T-helper 1 cell treated with Interleukin-12 subunit alpha and Interleukin-12 subunit beta and Interleukin-4 antibody, amounts not matched to agents 30 μg/mL and 1 μg/mL, for 36 hours (primary cell): ENCODE measurements at regions not wholly inside any gene's neighbourhood (a gene's known extent, or its start where the extent isn't known, plus 50 kb on each side); places are given as distances from the start of the nearest gene placed in this dataset.
A peak's percentile ranks its signal among the peaks of the same experiment; 100 is the strongest.

ENCODE experiments used
- H3K27ac Mint-ChIP-seq: one replicate; pipeline ENCODE4 v1.8.0; 2021; ENCODE audit warnings: mild to moderate bottlenecking, mixed read lengths
- H3K27me3 Mint-ChIP-seq: one replicate; pipeline ENCODE4 v1.8.0; 2021; ENCODE audit warnings: low read depth, mixed read lengths
- H3K36me3 Mint-ChIP-seq: one replicate; pipeline ENCODE4 v1.8.0; 2021; ENCODE audit warnings: low read depth, mixed read lengths
- H3K4me1 Mint-ChIP-seq: one replicate; pipeline ENCODE4 v1.8.0; 2021; ENCODE audit warnings: low read depth, mixed read lengths
- H3K4me3 Mint-ChIP-seq: one replicate; pipeline ENCODE4 v1.8.0; 2021; ENCODE audit warnings: mild to moderate bottlenecking, moderate library complexity, mixed read lengths
- H3K9me3 Mint-ChIP-seq: one replicate; pipeline ENCODE4 v1.8.0; 2021; ENCODE audit warnings: mixed read lengths

DNA sequence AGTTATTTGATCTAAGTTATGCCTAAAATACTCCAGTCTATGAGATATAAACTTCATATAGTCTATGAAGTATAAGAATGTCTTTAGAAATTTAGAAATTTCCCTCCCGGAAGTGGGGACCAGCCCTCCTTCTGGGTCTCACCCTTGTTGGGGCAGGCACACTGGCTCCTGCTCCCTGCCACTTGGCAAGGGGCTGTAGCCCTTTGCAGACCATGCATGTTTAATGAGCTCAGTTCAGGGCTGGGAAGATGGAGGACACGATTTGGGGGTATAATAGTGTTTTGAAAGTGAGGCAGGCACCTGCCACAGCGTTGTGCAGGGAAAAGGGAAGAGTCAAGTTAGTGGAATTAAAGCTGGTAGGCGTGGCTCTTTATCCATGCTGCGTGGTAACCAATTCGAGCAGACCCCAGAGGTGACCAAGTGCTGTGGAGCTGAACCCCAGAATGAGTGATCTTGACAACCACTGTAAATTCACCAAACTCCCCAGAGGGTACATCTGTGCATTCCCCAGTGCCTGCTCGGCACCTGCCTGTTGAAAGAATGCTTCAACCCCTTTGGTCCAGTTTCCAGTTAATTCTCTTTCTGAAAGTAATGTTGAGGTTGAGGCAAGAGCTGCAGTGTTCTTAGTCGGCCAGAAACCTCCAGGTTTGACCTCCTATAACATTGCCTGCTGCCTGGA lies 79.6 kb downstream of the DOP1B start:
- Mint-ChIP-seq H3K9me3 (no peaks in the 10 kb centered on the region), H3K27ac (no peak overlapping the region), H3K4me1 (peaks cover 7% of the 10 kb centered on the region), H3K4me3 (no peak overlapping the region), H3K27me3 (no peaks in the 10 kb centered on the region), H3K36me3 (peaks cover 3% of the 10 kb centered on the region)

DNA sequence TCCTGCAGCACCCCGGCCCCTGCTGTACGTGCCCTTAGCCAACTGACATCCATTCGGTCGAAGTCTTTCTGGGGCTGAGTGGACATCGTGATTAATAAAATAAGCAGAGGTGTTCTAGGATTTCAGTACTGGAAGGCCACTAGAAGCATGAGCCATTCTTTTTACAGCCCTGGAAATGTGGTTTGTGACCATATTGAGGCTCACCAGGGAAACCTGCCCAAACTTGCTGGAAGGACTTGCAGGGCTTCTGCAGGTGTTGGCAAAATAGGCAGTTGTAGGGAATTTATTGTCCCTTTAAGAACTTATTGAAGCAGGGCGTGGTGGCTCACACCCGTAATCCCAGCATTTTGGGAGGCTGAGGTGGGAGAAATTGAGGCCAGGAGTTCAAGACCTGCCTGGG lies 80.8 kb downstream of the DOP1B start:
- H3K9me3 Mint-ChIP-seq, result no peaks in the 10 kb centered on the region

GRCh38 chr21:36239585-36239984 lies 80.4 kb upstream of the MORC3 start:
- no peaks in the 10 kb centered on the region for H3K36me3 Mint-ChIP-seq
- peaks cover 2% of the 10 kb centered on the region for H3K4me1 Mint-ChIP-seq

More for the DNA sequence above, 80.8 kb downstream of the DOP1B start:
- H3K27me3 Mint-ChIP-seq, result no peaks in the 10 kb centered on the region
- H3K27ac Mint-ChIP-seq, result no peak overlapping the region
- peaks cover 2% of the 10 kb centered on the region for H3K36me3 Mint-ChIP-seq
- H3K4me3 Mint-ChIP-seq, result no peak overlapping the region
- peaks cover 7% of the 10 kb centered on the region for H3K4me1 Mint-ChIP-seq

DNA sequence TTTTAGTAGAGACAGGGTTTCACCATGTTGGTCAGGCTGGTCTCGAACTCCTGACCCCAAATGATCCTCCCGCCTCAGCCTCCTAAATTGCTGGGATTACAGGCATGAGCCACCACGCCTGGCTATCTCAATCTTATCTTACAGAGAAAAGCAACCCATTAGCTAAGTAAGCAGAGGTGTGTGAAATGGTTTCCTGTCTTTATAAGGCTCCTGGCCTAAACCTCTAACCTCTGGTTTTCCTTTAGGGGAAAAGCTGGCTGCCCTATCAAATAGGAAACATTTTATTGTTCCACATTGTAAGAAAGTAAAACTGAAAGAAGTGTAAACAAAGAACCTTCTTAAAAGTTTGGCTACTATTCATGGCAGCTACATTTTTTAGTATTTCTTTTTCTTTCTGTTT lies 78.3 kb upstream of the MORC3 start:
- Mint-ChIP-seq H3K9me3 (no peaks in the 10 kb centered on the region), H3K4me3 (no peak overlapping the region), H3K27me3 (no peaks in the 10 kb centered on the region), H3K36me3 (no peaks in the 10 kb centered on the region), H3K27ac (no peak overlapping the region), H3K4me1 (peaks cover 2% of the 10 kb centered on the region)

More at GRCh38 chr21:36239585-36239984, 80.4 kb upstream of the MORC3 start:
- no peaks in the 10 kb centered on the region for H3K27me3 Mint-ChIP-seq
- H3K4me3 Mint-ChIP-seq, result no peak overlapping the region
- no peaks in the 10 kb centered on the region for H3K9me3 Mint-ChIP-seq
- no peak overlapping the region for H3K27ac Mint-ChIP-seq

DNA sequence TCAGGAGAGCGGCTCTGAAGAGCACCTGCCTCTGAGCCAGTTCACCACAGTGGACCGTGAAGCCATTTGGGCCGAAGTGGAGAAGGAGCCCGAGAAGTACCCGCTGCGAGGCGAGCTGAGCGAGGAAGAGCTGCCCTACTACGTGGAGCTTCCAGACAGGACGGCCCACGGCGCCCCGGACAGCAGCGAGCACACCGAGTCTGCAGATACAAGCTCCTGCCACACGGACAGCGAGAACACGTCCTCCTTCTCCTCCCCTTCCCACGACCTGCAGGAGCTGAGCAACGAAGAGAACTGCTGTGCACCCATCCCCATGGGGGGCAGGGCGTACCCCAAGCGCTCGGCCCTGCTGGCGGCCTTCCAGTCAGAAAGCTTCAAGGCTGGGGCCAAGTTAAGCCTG lies 74.9 kb upstream of the MORC3 start:
- Mint-ChIP-seq H3K4me3 (no peak overlapping the region), H3K27me3 (no peaks in the 10 kb centered on the region), H3K27ac (no peak overlapping the region), H3K4me1 (peaks cover 6% of the 10 kb centered on the region), H3K36me3 (peaks cover 15% of the 10 kb centered on the region), H3K9me3 (no peaks in the 10 kb centered on the region)

- Mint-ChIP-seq H3K36me3 (peaks cover 18% of the 10 kb centered on the region), H3K27ac (no peak overlapping the region), H3K4me1 (peaks cover 6% of the 10 kb centered on the region), H3K9me3 (no peaks in the 10 kb centered on the region), H3K4me3 (no peak overlapping the region), H3K27me3 (no peaks in the 10 kb centered on the region)
These were observed 74.3 kb upstream of the MORC3 start for GRCh38 chr21:36245649-36246048.

GRCh38 chr21:36246080-36246631 lies 73.8 kb upstream of the MORC3 start:
- Mint-ChIP-seq H3K4me3 (no peak overlapping the region), H3K9me3 (no peaks in the 10 kb centered on the region), H3K4me1 (peaks cover 6% of the 10 kb centered on the region), H3K27ac (no peak overlapping the region), H3K27me3 (no peaks in the 10 kb centered on the region), H3K36me3 (peaks cover 21% of the 10 kb centered on the region)

DNA sequence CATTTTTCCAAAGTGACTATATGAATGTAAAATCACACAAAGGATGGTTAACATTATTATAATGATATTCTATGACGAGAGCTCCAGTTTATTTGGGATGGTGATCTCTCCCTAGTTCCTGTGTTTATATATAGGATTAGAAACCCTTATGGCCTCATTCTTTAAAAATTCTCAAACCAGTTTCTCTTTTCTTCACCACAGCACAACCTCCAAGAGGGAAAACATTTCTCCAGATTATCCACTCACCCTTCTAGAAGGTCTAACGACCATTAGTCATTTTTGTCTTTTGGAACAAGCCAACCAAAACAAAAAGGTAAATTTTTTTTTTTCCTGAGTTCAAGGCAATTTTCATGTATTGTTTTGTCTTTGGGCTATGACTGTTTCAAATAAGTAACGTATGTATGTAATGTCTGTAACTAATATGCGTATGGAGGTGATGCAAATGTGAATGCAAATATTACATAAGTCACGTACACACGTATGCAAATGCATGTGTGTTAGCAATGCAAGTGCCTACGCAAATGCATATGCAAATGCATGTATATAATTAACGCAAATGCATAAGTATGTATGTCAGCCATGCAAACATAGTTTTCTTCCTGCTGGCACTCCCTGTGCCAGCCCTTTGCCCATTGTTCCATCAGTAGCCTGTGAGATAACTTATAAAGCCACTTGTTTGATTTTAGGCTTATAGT lies 72.5 kb upstream of the MORC3 start:
- Mint-ChIP-seq H3K27ac (no peak overlapping the region), H3K27me3 (no peaks in the 10 kb centered on the region), H3K36me3 (peaks cover 21% of the 10 kb centered on the region), H3K4me3 (no peak overlapping the region), H3K4me1 (peaks cover 5% of the 10 kb centered on the region), H3K9me3 (no peaks in the 10 kb centered on the region)

- Mint-ChIP-seq H3K27ac (no peak overlapping the region), H3K9me3 (no peaks in the 10 kb centered on the region), H3K4me1 (peaks cover 15% of the 10 kb centered on the region), H3K36me3 (peaks cover 35% of the 10 kb centered on the region), H3K27me3 (no peaks in the 10 kb centered on the region), H3K4me3 (no peak overlapping the region)
These were observed 70.2 kb upstream of the MORC3 start for GRCh38 chr21:36249576-36250422.

- Mint-ChIP-seq H3K27me3 (no peaks in the 10 kb centered on the region), H3K36me3 (peaks cover 37% of the 10 kb centered on the region), H3K9me3 (no peaks in the 10 kb centered on the region), H3K4me1 (peaks cover 15% of the 10 kb centered on the region), H3K4me3 (no peak overlapping the region), H3K27ac (no peak overlapping the region)
These were observed 69.4 kb upstream of the MORC3 start for GRCh38 chr21:36250423-36251075.

DNA sequence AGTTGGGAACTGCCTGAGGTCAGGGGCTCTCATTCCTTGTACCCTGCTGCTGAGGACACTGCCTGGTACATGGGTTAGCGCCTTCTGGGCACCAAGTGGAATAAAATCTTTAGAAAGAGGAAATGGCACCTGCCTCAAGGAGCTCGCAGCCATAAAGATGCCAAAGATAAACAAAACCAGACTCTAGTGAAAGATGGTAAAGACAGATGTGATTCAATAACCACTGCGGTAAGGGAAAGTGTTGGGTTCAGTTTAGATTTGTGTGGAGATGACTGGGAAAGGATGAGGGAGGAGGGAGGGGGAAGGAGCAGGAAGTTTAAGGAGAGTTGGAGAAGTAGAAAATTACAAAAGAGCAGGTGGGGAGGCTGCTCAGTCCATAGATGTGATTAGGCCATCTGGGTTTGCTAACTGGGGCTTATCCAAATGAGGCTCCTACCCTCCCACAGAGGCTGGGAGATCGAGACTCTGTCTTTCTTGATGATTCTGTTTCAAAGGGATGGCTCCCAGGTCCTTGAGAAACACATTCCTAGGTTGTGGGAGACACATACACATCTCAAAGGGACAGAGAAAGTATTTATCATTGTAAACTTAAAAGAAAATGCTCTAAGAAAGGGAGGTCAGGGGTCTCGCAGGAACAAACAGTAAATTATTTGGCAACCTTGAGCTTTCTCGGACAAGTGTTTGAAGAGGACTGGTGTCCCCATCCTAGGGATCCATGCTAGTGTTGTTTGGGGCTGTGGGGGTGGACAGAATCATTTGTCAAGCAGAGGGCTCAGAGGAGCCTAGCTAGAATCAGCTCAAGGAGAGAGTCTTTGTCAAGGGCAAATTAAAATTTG lies 65.7 kb upstream of the MORC3 start:
- Mint-ChIP-seq H3K36me3 (peaks cover 28% of the 10 kb centered on the region), H3K4me3 (no peak overlapping the region), H3K9me3 (no peaks in the 10 kb centered on the region), H3K27ac (peak overlapping the region; percentile 43), H3K4me1 (peaks cover 13% of the 10 kb centered on the region), H3K27me3 (no peaks in the 10 kb centered on the region)

- Mint-ChIP-seq H3K27ac (no peak overlapping the region), H3K9me3 (no peaks in the 10 kb centered on the region), H3K4me1 (peaks cover 21% of the 10 kb centered on the region), H3K4me3 (no peak overlapping the region), H3K36me3 (peaks cover 29% of the 10 kb centered on the region), H3K27me3 (no peaks in the 10 kb centered on the region)
These were observed 64.3 kb upstream of the MORC3 start for GRCh38 chr21:36255663-36256062.

- no peaks in the 10 kb centered on the region for H3K9me3 Mint-ChIP-seq
- H3K4me1 Mint-ChIP-seq, result peaks cover 23% of the 10 kb centered on the region
- peaks cover 27% of the 10 kb centered on the region for H3K36me3 Mint-ChIP-seq
- no peak overlapping the region for H3K27ac Mint-ChIP-seq
- H3K4me3 Mint-ChIP-seq, result no peak overlapping the region
- H3K27me3 Mint-ChIP-seq, result no peaks in the 10 kb centered on the region
These were observed 62.3 kb upstream of the MORC3 start for GRCh38 chr21:36257657-36258056.
